ENCODE measurements at regions not wholly inside any gene's neighbourhood (a gene's known extent, or its start where the extent isn't known, plus 50 kb on each side); places are given as distances from the start of the nearest gene placed in this dataset.

GRCh38 chr6:44049163-44049988 is 77.9 kb downstream of the MRPL14 start:
- Histone ChIP-seq H3K27ac (ENCODE audit: insufficient read depth, low read length, poor library complexity, severe bottlenecking) (no peak overlapping the region), H3K27me3 (replicated peaks; ENCODE audit: control insufficient read depth, insufficient read depth, low read length, poor library complexity, severe bottlenecking) (no peaks in the 10 kb centered on the region), H3K36me3 (ENCODE audit: control insufficient read depth, insufficient read depth, low read length) (no peaks in the 10 kb centered on the region), H3K9me3 (ENCODE audit: control insufficient read depth, low read length) (no peaks in the 10 kb centered on the region), H3K4me3 (ENCODE audit: insufficient read depth, low read depth, low read length, poor library complexity, severe bottlenecking) (no peak overlapping the region), H3K4me1 (ENCODE audit: control insufficient read depth, insufficient read depth, low read length, poor library complexity, severe bottlenecking) (no peaks in the 10 kb centered on the region)
- no peak for DNase-seq

- no peak for DNase-seq
- no peaks in the 10 kb centered on the region for H3K36me3 ChIP-seq (ENCODE audit: control insufficient read depth, insufficient read depth, low read length)
- no peaks in the 10 kb centered on the region for H3K27me3 ChIP-seq (replicated peaks; ENCODE audit: control insufficient read depth, insufficient read depth, low read length, poor library complexity, severe bottlenecking)
- H3K4me1 ChIP-seq (ENCODE audit: control insufficient read depth, insufficient read depth, low read length, poor library complexity, severe bottlenecking) = no peaks in the 10 kb centered on the region
- H3K9me3 ChIP-seq (ENCODE audit: control insufficient read depth, low read length) = no peaks in the 10 kb centered on the region
- H3K4me3 ChIP-seq (ENCODE audit: insufficient read depth, low read depth, low read length, poor library complexity, severe bottlenecking) = no peak overlapping the region
- no peak overlapping the region for H3K27ac ChIP-seq (ENCODE audit: insufficient read depth, low read length, poor library complexity, severe bottlenecking)
Observed at GRCh38 chr6:44048277-44048676, 79.0 kb downstream of the MRPL14 start.

GRCh38 chr6:44047801-44048200 is 79.5 kb downstream of the MRPL14 start:
- Histone ChIP-seq H3K4me1 (ENCODE audit: control insufficient read depth, insufficient read depth, low read length, poor library complexity, severe bottlenecking) (no peaks in the 10 kb centered on the region), H3K27ac (ENCODE audit: insufficient read depth, low read length, poor library complexity, severe bottlenecking) (no peak overlapping the region), H3K27me3 (replicated peaks; ENCODE audit: control insufficient read depth, insufficient read depth, low read length, poor library complexity, severe bottlenecking) (no peaks in the 10 kb centered on the region), H3K4me3 (ENCODE audit: insufficient read depth, low read depth, low read length, poor library complexity, severe bottlenecking) (no peak overlapping the region), H3K36me3 (ENCODE audit: control insufficient read depth, insufficient read depth, low read length) (no peaks in the 10 kb centered on the region), H3K9me3 (ENCODE audit: control insufficient read depth, low read length) (no peaks in the 10 kb centered on the region)
- no peak for DNase-seq

- Histone ChIP-seq H3K36me3 (ENCODE audit: control insufficient read depth, insufficient read depth, low read length) (no peaks in the 10 kb centered on the region), H3K9me3 (ENCODE audit: control insufficient read depth, low read length) (no peaks in the 10 kb centered on the region), H3K4me3 (ENCODE audit: insufficient read depth, low read depth, low read length, poor library complexity, severe bottlenecking) (no peak overlapping the region), H3K4me1 (ENCODE audit: control insufficient read depth, insufficient read depth, low read length, poor library complexity, severe bottlenecking) (no peaks in the 10 kb centered on the region), H3K27me3 (replicated peaks; ENCODE audit: control insufficient read depth, insufficient read depth, low read length, poor library complexity, severe bottlenecking) (no peaks in the 10 kb centered on the region), H3K27ac (ENCODE audit: insufficient read depth, low read length, poor library complexity, severe bottlenecking) (no peak overlapping the region)
- DNase-seq = no peak
Observed at GRCh38 chr6:44047179-44047546, 80.1 kb downstream of the MRPL14 start.

GRCh38 chr6:44046516-44047178 is 80.6 kb downstream of the MRPL14 start:
- Histone ChIP-seq H3K27ac (ENCODE audit: insufficient read depth, low read length, poor library complexity, severe bottlenecking) (no peak overlapping the region), H3K4me1 (ENCODE audit: control insufficient read depth, insufficient read depth, low read length, poor library complexity, severe bottlenecking) (no peaks in the 10 kb centered on the region), H3K27me3 (replicated peaks; ENCODE audit: control insufficient read depth, insufficient read depth, low read length, poor library complexity, severe bottlenecking) (no peaks in the 10 kb centered on the region), H3K4me3 (ENCODE audit: insufficient read depth, low read depth, low read length, poor library complexity, severe bottlenecking) (no peak overlapping the region), H3K36me3 (ENCODE audit: control insufficient read depth, insufficient read depth, low read length) (no peaks in the 10 kb centered on the region), H3K9me3 (ENCODE audit: control insufficient read depth, low read length) (no peaks in the 10 kb centered on the region)
- DNase-seq = no peak

GRCh38 chr6:44045672-44046015 is 81.6 kb downstream of the MRPL14 start:
- no peak for DNase-seq
- Histone ChIP-seq H3K27ac (ENCODE audit: insufficient read depth, low read length, poor library complexity, severe bottlenecking) (no peak overlapping the region), H3K27me3 (replicated peaks; ENCODE audit: control insufficient read depth, insufficient read depth, low read length, poor library complexity, severe bottlenecking) (no peaks in the 10 kb centered on the region), H3K36me3 (ENCODE audit: control insufficient read depth, insufficient read depth, low read length) (no peaks in the 10 kb centered on the region), H3K4me3 (ENCODE audit: insufficient read depth, low read depth, low read length, poor library complexity, severe bottlenecking) (no peak overlapping the region), H3K9me3 (ENCODE audit: control insufficient read depth, low read length) (no peaks in the 10 kb centered on the region), H3K4me1 (ENCODE audit: control insufficient read depth, insufficient read depth, low read length, poor library complexity, severe bottlenecking) (no peaks in the 10 kb centered on the region)

- H3K4me3 ChIP-seq (ENCODE audit: insufficient read depth, low read depth, low read length, poor library complexity, severe bottlenecking) = no peak overlapping the region
- no peaks in the 10 kb centered on the region for H3K4me1 ChIP-seq (ENCODE audit: control insufficient read depth, insufficient read depth, low read length, poor library complexity, severe bottlenecking)
- no peaks in the 10 kb centered on the region for H3K9me3 ChIP-seq (ENCODE audit: control insufficient read depth, low read length)
- no peak for DNase-seq
- H3K27ac ChIP-seq (ENCODE audit: insufficient read depth, low read length, poor library complexity, severe bottlenecking) = no peak overlapping the region
- H3K36me3 ChIP-seq (ENCODE audit: control insufficient read depth, insufficient read depth, low read length) = no peaks in the 10 kb centered on the region
- no peaks in the 10 kb centered on the region for H3K27me3 ChIP-seq (replicated peaks; ENCODE audit: control insufficient read depth, insufficient read depth, low read length, poor library complexity, severe bottlenecking)
Observed at GRCh38 chr6:44044940-44045671, 82.1 kb downstream of the MRPL14 start.

- no peak for DNase-seq
- Histone ChIP-seq H3K27ac (ENCODE audit: insufficient read depth, low read length, poor library complexity, severe bottlenecking) (no peak overlapping the region), H3K36me3 (ENCODE audit: control insufficient read depth, insufficient read depth, low read length) (no peaks in the 10 kb centered on the region), H3K9me3 (ENCODE audit: control insufficient read depth, low read length) (no peaks in the 10 kb centered on the region), H3K4me1 (ENCODE audit: control insufficient read depth, insufficient read depth, low read length, poor library complexity, severe bottlenecking) (no peaks in the 10 kb centered on the region), H3K27me3 (replicated peaks; ENCODE audit: control insufficient read depth, insufficient read depth, low read length, poor library complexity, severe bottlenecking) (no peaks in the 10 kb centered on the region), H3K4me3 (ENCODE audit: insufficient read depth, low read depth, low read length, poor library complexity, severe bottlenecking) (no peak overlapping the region)
Observed at GRCh38 chr6:44044154-44044539, 83.1 kb downstream of the MRPL14 start.

- Histone ChIP-seq H3K27ac (ENCODE audit: insufficient read depth, low read length, poor library complexity, severe bottlenecking) (no peak overlapping the region), H3K4me3 (ENCODE audit: insufficient read depth, low read depth, low read length, poor library complexity, severe bottlenecking) (no peak overlapping the region), H3K27me3 (replicated peaks; ENCODE audit: control insufficient read depth, insufficient read depth, low read length, poor library complexity, severe bottlenecking) (no peaks in the 10 kb centered on the region), H3K9me3 (ENCODE audit: control insufficient read depth, low read length) (no peaks in the 10 kb centered on the region), H3K4me1 (ENCODE audit: control insufficient read depth, insufficient read depth, low read length, poor library complexity, severe bottlenecking) (no peaks in the 10 kb centered on the region), H3K36me3 (ENCODE audit: control insufficient read depth, insufficient read depth, low read length) (no peaks in the 10 kb centered on the region)
- DNase-seq = no peak
Observed at GRCh38 chr6:44043479-44044153, 83.6 kb downstream of the MRPL14 start.

All from effector memory CD4-positive, alpha-beta T cell (primary cell).